ENCODE measurements at regions not wholly inside any gene's neighbourhood (a gene's known extent, or its start where the extent isn't known, plus 50 kb on each side); places are given as distances from the start of the nearest gene placed in this dataset.

- DNase-seq (ENCODE audit: missing footprints) (no peak), ATAC-seq (no peak)
- intact Hi-C loops (cut with DNase I): no loop called here
Measured at GRCh38 chr7:35418716-35419390, 165.0 kb upstream of the TBX20 start.

- DNase-seq (ENCODE audit: missing footprints) (no peak), ATAC-seq (no peak)
- intact Hi-C loops (cut with DNase I): no loop called here
Measured at GRCh38 chr7:35416568-35416967, 162.7 kb upstream of the TBX20 start.

GRCh38 chr7:35415411-35415822, 161.5 kb upstream of the TBX20 start:
- peak; percentile 89 for DNase-seq (ENCODE audit: missing footprints)
- ATAC-seq: peak; percentile 95
- intact Hi-C loops (cut with DNase I): loop anchor here (1.0 kb wide), 1 partner anchor 30 kb away; no protein-coding TSS in a partner anchor

GRCh38 chr7:35411331-35411730, 157.4 kb upstream of the TBX20 start:
- DNase-seq (ENCODE audit: missing footprints): no peak
- ATAC-seq: no peak
- intact Hi-C loops (cut with DNase I): no loop called here

GRCh38 chr7:35405461-35405860, 151.6 kb upstream of the TBX20 start:
- DNase-seq (ENCODE audit: missing footprints) (no peak), ATAC-seq (no peak)
- intact Hi-C loops (cut with DNase I): no loop called here

GRCh38 chr7:35401217-35401879, 147.4 kb upstream of the TBX20 start:
- ATAC-seq: peak; percentile 49
- intact Hi-C loops (cut with DNase I): no loop called here
- DNase-seq (ENCODE audit: missing footprints): no peak

GRCh38 chr7:35399840-35400239, 145.9 kb upstream of the TBX20 start:
- intact Hi-C loops (cut with DNase I): no loop called here
- ATAC-seq (no peak), DNase-seq (ENCODE audit: missing footprints) (no peak)

GRCh38 chr7:35399216-35399615, 145.3 kb upstream of the TBX20 start:
- intact Hi-C loops (cut with DNase I): no loop called here
- no peak for DNase-seq (ENCODE audit: missing footprints)
- ATAC-seq: peak; percentile 69

- no peak for DNase-seq (ENCODE audit: missing footprints)
- intact Hi-C loops (cut with DNase I): no loop called here
- ATAC-seq: no peak
Measured at GRCh38 chr7:35398518-35398917, 144.6 kb upstream of the TBX20 start.

- intact Hi-C loops (cut with DNase I): no loop called here
- ATAC-seq: no peak
Measured at GRCh38 chr7:35390146-35390545, 136.2 kb upstream of the TBX20 start.

GRCh38 chr7:35389636-35390035, 135.7 kb upstream of the TBX20 start:
- DNase-seq (ENCODE audit: missing footprints) (no peak), ATAC-seq (no peak)
- intact Hi-C loops (cut with DNase I): no loop called here

More at GRCh38 chr7:35390146-35390545, 136.2 kb upstream of the TBX20 start:
- DNase-seq (ENCODE audit: missing footprints): no peak

GRCh38 chr7:35386816-35387706, 133.2 kb upstream of the TBX20 start:
- intact Hi-C loops (cut with DNase I): no loop called here
- DNase-seq (ENCODE audit: missing footprints) (no peak), ATAC-seq (peak; percentile 49)

- ATAC-seq (no peak), DNase-seq (ENCODE audit: missing footprints) (no peak)
- intact Hi-C loops (cut with DNase I): no loop called here
Measured at GRCh38 chr7:35386082-35386815, 132.3 kb upstream of the TBX20 start.

GRCh38 chr7:35384761-35385700, 131.1 kb upstream of the TBX20 start:
- ATAC-seq (peak; percentile 91), DNase-seq (ENCODE audit: missing footprints) (peak; percentile 85)
- intact Hi-C loops (cut with DNase I): loop anchor here (1.0 kb wide), 1 partner anchor 30 kb away; no protein-coding TSS in a partner anchor

GRCh38 chr7:35380739-35381224, 126.9 kb upstream of the TBX20 start:
- no peak for ATAC-seq
- DNase-seq (ENCODE audit: missing footprints): no peak
- intact Hi-C loops (cut with DNase I): no loop called here

GRCh38 chr7:35379481-35379880, 125.6 kb upstream of the TBX20 start:
- DNase-seq (ENCODE audit: missing footprints) (no peak), ATAC-seq (no peak)
- intact Hi-C loops (cut with DNase I): loop anchor here (5.0 kb wide), 1 partner anchor 88 kb away; no protein-coding TSS in a partner anchor

GRCh38 chr7:35375516-35375915, 121.6 kb upstream of the TBX20 start:
- DNase-seq (ENCODE audit: missing footprints): no peak
- intact Hi-C loops (cut with DNase I): loop anchor here (2.0 to 5.0 kb wide), 2 partner anchors 92 to 123 kb away; no protein-coding TSS in a partner anchor
- ATAC-seq: no peak

Measured in Right ventricle myocardium inferior (tissue), 1 donor.